ENCODE measurements at regions not wholly inside any gene's neighbourhood (a gene's known extent, or its start where the extent isn't known, plus 50 kb on each side); places are given as distances from the start of the nearest gene placed in this dataset.

DNA sequence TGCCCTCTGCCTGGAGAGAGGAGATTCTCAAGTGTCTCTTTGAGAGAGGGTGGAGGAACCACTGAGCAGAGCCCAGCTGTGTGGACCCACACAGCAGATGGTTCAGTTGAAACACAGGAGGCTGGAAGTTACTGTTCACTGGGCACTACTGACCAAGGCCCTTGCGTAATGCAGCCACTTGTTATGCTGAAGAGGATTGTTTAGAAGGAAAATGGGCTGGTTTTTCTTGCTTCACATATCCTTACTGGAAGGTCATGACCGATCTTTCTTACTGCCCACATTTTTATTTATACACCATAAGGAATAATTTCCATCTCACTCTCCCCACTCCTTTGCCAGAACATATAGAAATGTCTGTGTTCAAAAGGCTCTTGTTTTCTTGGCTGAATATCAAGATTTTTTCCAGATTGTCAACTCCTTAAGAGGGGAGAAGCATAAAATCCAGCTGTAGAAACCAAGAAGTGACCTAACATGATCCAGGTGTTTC is 375.1 kb upstream of the DDHD1 start:
- TF ChIP-seq, protein P1, sequence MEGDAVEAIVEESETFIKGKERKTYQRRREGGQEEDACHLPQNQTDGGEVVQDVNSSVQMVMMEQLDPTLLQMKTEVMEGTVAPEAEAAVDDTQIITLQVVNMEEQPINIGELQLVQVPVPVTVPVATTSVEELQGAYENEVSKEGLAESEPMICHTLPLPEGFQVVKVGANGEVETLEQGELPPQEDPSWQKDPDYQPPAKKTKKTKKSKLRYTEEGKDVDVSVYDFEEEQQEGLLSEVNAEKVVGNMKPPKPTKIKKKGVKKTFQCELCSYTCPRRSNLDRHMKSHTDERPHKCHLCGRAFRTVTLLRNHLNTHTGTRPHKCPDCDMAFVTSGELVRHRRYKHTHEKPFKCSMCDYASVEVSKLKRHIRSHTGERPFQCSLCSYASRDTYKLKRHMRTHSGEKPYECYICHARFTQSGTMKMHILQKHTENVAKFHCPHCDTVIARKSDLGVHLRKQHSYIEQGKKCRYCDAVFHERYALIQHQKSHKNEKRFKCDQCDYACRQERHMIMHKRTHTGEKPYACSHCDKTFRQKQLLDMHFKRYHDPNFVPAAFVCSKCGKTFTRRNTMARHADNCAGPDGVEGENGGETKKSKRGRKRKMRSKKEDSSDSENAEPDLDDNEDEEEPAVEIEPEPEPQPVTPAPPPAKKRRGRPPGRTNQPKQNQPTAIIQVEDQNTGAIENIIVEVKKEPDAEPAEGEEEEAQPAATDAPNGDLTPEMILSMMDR (IDR thresholded peaks at IDR 0.05), result no peak
- no peak for TF ChIP-seq POLR2A (IDR thresholded peaks at IDR 0.05)
